GM12875 (cell line): ENCODE measurements at regions not wholly inside any gene's neighbourhood (a gene's known extent, or its start where the extent isn't known, plus 50 kb on each side); places are given as distances from the start of the nearest gene placed in this dataset.

Experiments
- H3K4me3 ChIP-seq: one replicate; pipeline ENCODE4 v1.5.1; 2011; ENCODE audit warnings: low read depth, low read length, control low read depth
- CTCF ChIP-seq: IDR thresholded peaks from 2 replicates; pipeline ENCODE4 v1.5.1; 2011; ENCODE audit warnings: low read depth, mild to moderate bottlenecking, control low read depth, inconsistent platforms, low read length, moderate library complexity, borderline replicate concordance; ENCODE audit not compliant: insufficient read depth

GRCh38 chr2:12057436-12058166, 311.2 kb downstream of the LPIN1 start:
- no peak overlapping the region for H3K4me3 ChIP-seq
- TF ChIP-seq CTCF: no peak

GRCh38 chr2:12059616-12060441, 313.4 kb downstream of the LPIN1 start:
- no peak for TF ChIP-seq CTCF
- no peak overlapping the region for H3K4me3 ChIP-seq

GRCh38 chr2:12060886-12061285, 314.5 kb downstream of the LPIN1 start:
- no peak for TF ChIP-seq CTCF
- no peak overlapping the region for H3K4me3 ChIP-seq

- TF ChIP-seq CTCF: no peak
These were observed 315.0 kb downstream of the LPIN1 start for GRCh38 chr2:12061286-12062052.

GRCh38 chr2:12062053-12062395, 315.6 kb downstream of the LPIN1 start:
- no peak overlapping the region for H3K4me3 ChIP-seq
- no peak for TF ChIP-seq CTCF

More at GRCh38 chr2:12061286-12062052, 315.0 kb downstream of the LPIN1 start:
- no peak overlapping the region for H3K4me3 ChIP-seq

- H3K4me3 ChIP-seq: no peak overlapping the region
These were observed 316.8 kb downstream of the LPIN1 start for GRCh38 chr2:12063210-12063609.

More at GRCh38 chr2:12063210-12063609, 316.8 kb downstream of the LPIN1 start:
- no peak for TF ChIP-seq CTCF
